Astrocyte of the spinal cord (primary cell): ENCODE measurements at regions not wholly inside any gene's neighbourhood (a gene's known extent, or its start where the extent isn't known, plus 50 kb on each side); places are given as distances from the start of the nearest gene placed in this dataset.

Source experiments
- DNase-seq: peaks from one replicate; pipeline ENCODE4 v3.0.0; 2011; ENCODE audit warnings: low read depth, low spot score
- H3K4me3 ChIP-seq: 2 replicates; pipeline ENCODE4 v1.5.1; 2011; ENCODE audit warnings: low read depth, mild to moderate bottlenecking, low read length, moderate library complexity
- CTCF ChIP-seq: IDR thresholded peaks from 2 replicates; pipeline ENCODE4 v1.5.1; 2012; ENCODE audit warnings: low read depth, mild to moderate bottlenecking, low read length, inconsistent platforms
- in situ Hi-C: cut with HindIII; loops from 2 replicates; pipeline ENCODE4 v1.10.0; 2017; ENCODE audit warnings: low sequenced_read_pairs

- peak; percentile 73 for TF ChIP-seq CTCF
- no peak overlapping the region for H3K4me3 ChIP-seq
- in situ Hi-C loops = no loop called here
- peak; percentile 46 for DNase-seq
Measured at GRCh38 chr16:87076950-87077749, 240.0 kb downstream of the C16orf95 start.

GRCh38 chr16:87077750-87078127 lies 239.5 kb downstream of the C16orf95 start:
- in situ Hi-C loops = no loop called here
- no peak for TF ChIP-seq CTCF
- no peak overlapping the region for H3K4me3 ChIP-seq
- no peak for DNase-seq

GRCh38 chr16:87080571-87081167 lies 236.5 kb downstream of the C16orf95 start:
- peak; percentile 8 for DNase-seq
- H3K4me3 ChIP-seq = no peak overlapping the region
- TF ChIP-seq CTCF = no peak
- in situ Hi-C loops = no loop called here

GRCh38 chr16:87085441-87085840 lies 231.8 kb downstream of the C16orf95 start:
- H3K4me3 ChIP-seq = no peak overlapping the region
- DNase-seq = no peak
- no peak for TF ChIP-seq CTCF
- in situ Hi-C loops = no loop called here

GRCh38 chr16:87086156-87086555 lies 231.0 kb downstream of the C16orf95 start:
- no peak overlapping the region for H3K4me3 ChIP-seq
- in situ Hi-C loops = no loop called here
- TF ChIP-seq CTCF = no peak
- DNase-seq = peak; percentile 83

- no peak for TF ChIP-seq CTCF
- no peak overlapping the region for H3K4me3 ChIP-seq
- in situ Hi-C loops = no loop called here
- peak; percentile 65 for DNase-seq
Measured at GRCh38 chr16:87086575-87086974, 230.6 kb downstream of the C16orf95 start.
